GM13976 (cell line): ENCODE measurements at regions not wholly inside any gene's neighbourhood (a gene's known extent, or its start where the extent isn't known, plus 50 kb on each side); places are given as distances from the start of the nearest gene placed in this dataset.

Experiments
- DNase-seq: peaks from one replicate; pipeline ENCODE4 v3.0.0; 2012; ENCODE audit warnings: low spot score
- in situ Hi-C: fragments of 300-500 bp; cut with MboI; formaldehyde crosslinking; loops from one replicate; pipeline ENCODE4 v1.12.0; 2022; ENCODE audit warnings: low sequenced_read_pairs, mixed read lengths, inconsistent platforms; ENCODE audit not compliant: unreplicated experiment
- TF ChIP-seq, protein P1 (sequence below): IDR thresholded peaks from 2 replicates; pipeline ENCODE4 v1.5.1; 2012; ENCODE audit warnings: borderline replicate concordance, mild to moderate bottlenecking; ENCODE audit not compliant: insufficient read depth; ENCODE audit errors: extremely low read depth, missing control alignments, control extremely low read depth

DNA sequence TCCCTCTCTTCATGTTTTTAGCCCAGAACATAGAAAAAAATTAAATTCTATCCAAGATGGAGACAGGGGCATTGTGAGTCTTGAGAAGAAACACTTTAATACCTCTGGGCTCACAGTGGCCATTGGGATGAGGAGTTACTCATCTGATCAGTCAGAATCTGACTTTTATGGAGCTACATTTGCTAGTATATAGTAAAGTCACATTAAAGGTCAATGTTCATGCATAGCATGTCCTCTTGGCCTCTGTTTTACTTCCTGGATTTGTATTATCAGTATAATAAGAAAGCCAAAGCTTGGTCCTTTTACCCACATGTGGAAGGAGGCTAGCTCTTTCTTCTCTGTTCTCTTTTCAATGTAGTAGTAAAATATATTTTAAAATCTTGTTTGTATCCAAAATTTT lies 93.6 kb upstream of the CNOT2 start:
- DNase-seq: no peak
- in situ Hi-C loops: no loop called here
- TF ChIP-seq, protein P1, sequence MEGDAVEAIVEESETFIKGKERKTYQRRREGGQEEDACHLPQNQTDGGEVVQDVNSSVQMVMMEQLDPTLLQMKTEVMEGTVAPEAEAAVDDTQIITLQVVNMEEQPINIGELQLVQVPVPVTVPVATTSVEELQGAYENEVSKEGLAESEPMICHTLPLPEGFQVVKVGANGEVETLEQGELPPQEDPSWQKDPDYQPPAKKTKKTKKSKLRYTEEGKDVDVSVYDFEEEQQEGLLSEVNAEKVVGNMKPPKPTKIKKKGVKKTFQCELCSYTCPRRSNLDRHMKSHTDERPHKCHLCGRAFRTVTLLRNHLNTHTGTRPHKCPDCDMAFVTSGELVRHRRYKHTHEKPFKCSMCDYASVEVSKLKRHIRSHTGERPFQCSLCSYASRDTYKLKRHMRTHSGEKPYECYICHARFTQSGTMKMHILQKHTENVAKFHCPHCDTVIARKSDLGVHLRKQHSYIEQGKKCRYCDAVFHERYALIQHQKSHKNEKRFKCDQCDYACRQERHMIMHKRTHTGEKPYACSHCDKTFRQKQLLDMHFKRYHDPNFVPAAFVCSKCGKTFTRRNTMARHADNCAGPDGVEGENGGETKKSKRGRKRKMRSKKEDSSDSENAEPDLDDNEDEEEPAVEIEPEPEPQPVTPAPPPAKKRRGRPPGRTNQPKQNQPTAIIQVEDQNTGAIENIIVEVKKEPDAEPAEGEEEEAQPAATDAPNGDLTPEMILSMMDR: no peak

DNA sequence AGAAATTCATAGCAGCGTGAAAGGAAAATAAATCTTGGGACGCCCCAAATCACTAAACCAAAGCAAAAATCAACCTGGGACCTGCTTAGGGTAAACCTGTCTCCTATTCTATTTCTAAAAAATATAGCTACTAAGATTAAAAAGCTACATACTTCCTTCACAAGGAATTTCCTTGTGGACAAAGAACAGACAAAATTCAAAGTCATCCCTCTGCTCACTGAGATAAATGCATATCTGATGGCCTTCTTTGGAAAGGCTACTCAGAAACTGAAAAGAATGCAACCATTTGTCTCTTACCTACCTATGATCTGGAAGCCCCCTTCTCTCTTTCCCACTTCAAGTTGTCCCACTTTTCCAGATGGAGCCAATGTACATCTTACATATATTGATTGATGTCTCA lies 93.0 kb upstream of the CNOT2 start:
- in situ Hi-C loops: no loop called here
- TF ChIP-seq, protein P1: no peak
- no peak for DNase-seq

DNA sequence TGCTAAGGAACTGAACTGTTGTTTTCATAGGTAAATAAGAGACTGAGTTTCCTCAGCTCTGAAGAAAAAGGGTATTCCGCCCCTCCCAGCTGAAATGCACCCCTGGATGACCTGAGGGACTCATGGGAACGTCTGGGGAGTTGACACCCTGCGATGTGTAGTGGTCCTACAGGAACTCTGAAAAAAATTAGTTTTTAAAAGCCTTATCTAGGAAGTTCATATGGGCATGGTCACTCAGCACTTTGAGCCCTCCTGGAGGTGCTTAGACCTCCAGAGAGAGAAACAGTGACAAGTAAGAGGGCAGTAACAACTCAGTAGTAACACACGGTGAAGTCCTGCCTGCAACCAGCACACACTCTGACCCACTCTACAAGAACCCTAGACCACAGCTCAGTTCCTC lies 91.2 kb upstream of the CNOT2 start:
- no peak for DNase-seq
- TF ChIP-seq, protein P1: no peak
- in situ Hi-C loops: no loop called here

DNA sequence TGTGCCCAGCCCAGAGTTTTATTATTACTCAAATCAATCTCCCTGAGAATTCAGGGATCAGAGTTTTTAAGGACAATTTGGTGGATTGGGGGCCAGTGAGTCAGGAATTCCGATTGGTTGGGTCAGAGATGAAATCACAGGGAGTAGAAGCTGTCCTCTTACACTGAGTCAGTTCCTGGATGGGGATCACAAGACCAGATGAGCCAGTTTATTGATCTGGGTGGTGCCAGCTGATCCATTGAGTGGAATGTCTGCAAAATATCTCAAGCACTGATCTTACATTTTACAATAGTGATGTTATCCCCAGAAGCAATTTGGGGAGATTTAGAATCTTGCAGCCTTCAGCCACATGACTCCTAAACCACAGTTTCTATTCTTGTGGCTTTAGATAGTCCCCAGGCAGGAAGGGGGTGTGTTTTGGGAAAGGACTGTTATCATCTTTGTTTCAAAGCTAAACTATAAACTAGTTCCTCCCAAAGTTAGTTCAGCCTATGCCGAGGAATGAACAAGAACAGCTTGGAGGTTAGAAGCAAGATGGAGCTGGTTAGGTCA lies 89.1 kb upstream of the CNOT2 start:
- no peak for DNase-seq
- in situ Hi-C loops: no loop called here
- TF ChIP-seq, protein P1: no peak

DNA sequence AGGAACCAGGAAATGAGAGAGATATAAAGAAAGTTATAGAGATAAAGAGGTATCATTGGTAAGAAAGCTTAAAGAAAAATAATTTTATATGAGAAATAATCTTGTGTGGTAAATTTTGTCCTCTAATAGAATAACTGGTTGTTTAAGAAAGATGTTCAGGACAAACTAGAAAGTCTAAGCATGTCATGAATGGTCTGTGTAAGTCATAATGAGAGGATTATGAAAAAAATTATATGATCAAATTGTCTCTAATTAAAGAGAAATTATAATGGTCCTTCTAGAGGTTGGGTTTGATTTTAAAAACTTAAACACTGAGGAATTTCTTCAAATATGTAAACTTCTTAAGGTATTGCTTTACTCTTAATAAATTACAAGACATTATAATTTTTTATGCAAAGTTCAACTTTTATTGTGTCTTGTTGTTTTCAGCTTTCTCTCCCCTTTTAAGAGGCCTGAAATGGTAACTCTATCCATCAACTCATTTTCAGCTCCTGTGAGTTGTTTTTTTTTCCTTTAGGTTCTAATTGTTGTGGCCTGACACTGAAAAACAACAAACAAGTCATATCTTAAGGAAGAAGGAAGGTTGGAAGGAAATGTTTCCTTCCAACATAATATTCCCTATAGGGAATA lies 88.2 kb upstream of the CNOT2 start:
- TF ChIP-seq, protein P1: no peak
- in situ Hi-C loops: no loop called here
- DNase-seq: no peak

DNA sequence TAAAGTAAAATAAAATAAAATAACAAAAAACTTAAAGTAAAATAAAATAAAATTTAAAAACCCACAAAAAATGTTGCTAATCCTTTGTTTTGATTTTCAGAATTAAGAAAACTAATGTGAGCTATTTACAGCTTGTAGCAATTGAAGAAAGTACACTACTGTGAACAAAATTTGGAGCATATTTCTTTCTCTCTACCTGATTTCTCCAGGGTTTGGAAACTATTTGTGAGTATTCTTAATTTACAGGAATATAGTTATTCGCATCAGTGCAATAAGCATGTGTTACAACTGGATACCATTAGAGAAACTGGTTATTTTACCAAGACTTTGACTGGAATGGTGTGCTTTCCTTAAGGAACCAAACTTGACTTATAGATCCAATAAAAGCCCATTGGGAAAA lies 86.1 kb upstream of the CNOT2 start:
- in situ Hi-C loops: no loop called here
- TF ChIP-seq, protein P1: no peak
- DNase-seq: no peak
